SK-N-SH (cell line): ENCODE measurements at regions not wholly inside any gene's neighbourhood (a gene's known extent, or its start where the extent isn't known, plus 50 kb on each side); places are given as distances from the start of the nearest gene placed in this dataset.

Experiments
- CTCF ChIP-seq: fragments of 200-600 bp; sonication (generic); IDR thresholded peaks from 2 replicates; pipeline ENCODE4 v1.6.1; 2017; ENCODE audit warnings: antibody characterized with exemption, mild to moderate bottlenecking, moderate library complexity
- EP300 ChIP-seq, 2 experiments: IDR thresholded peaks; 2 replicates each; pipeline versions ENCODE4 v1.4.0 to v1.6.1; 2012; ENCODE audit warnings: borderline replicate concordance in 1 of 2, low read depth in 1 of 2, low read length in 1 of 2
- EZH2phosphoT487 ChIP-seq: fragments of 200-600 bp; sonication (generic); IDR thresholded peaks from 2 replicates; pipeline ENCODE4 v1.6.1; 2017; ENCODE audit warnings: low read depth, mixed run types, mild to moderate bottlenecking, antibody characterized with exemption, moderate library complexity, borderline replicate concordance
- FOXM1 ChIP-seq: IDR thresholded peaks from 2 replicates; pipeline ENCODE4 v1.4.0; 2012; ENCODE audit warnings: low read depth, mild to moderate bottlenecking
- IRF3 ChIP-seq: fragments of 150-350 bp; IDR thresholded peaks from 2 replicates; pipeline ENCODE4 v1.6.1; 2016; ENCODE audit warnings: mild to moderate bottlenecking, low read depth, low read length
- MAX ChIP-seq: IDR thresholded peaks from 2 replicates; pipeline ENCODE4 v1.4.0; 2012; ENCODE audit warnings: low read depth
- NFIC ChIP-seq: IDR thresholded peaks from 2 replicates; pipeline ENCODE4 v1.4.0; 2012; ENCODE audit warnings: borderline replicate concordance
- PBX3 ChIP-seq: IDR thresholded peaks from 2 replicates; pipeline ENCODE4; 2012
- POLR2AphosphoS5 ChIP-seq: IDR thresholded peaks from 2 replicates; pipeline ENCODE4 v1.6.1; 2012; ENCODE audit warnings: low read depth, low read length
- SMC3 ChIP-seq: IDR thresholded peaks from 2 replicates; pipeline ENCODE4 v1.6.1; 2012; ENCODE audit warnings: low read depth, low read length, improper control_type of control experiment
- TAF1 ChIP-seq: IDR thresholded peaks from 2 replicates; pipeline ENCODE4 v1.6.1; 2012; ENCODE audit warnings: low read depth, mild to moderate bottlenecking, low read length, moderate library complexity, borderline replicate concordance
- USF2 ChIP-seq: fragments of 150-350 bp; IDR thresholded peaks from 2 replicates; pipeline ENCODE4 v1.6.1; 2017; ENCODE audit warnings: antibody characterized with exemption, low read length, low read depth, borderline replicate concordance
- YY1 ChIP-seq: IDR thresholded peaks from 2 replicates; pipeline ENCODE4 v1.4.0; 2012; ENCODE audit warnings: low read depth, mild to moderate bottlenecking
- ZBTB33 ChIP-seq: IDR thresholded peaks from 2 replicates; pipeline ENCODE4 v1.4.0; 2012; ENCODE audit warnings: low read depth, borderline replicate concordance

GRCh38 chr6:101001607-101002006, 120.5 kb upstream of the ASCC3 start:
- TF ChIP-seq NFIC: no peak
- TF ChIP-seq CTCF: no peak
- TF ChIP-seq MAX: no peak
- TF ChIP-seq EZH2phosphoT487: no peak
- TF ChIP-seq FOXM1: no peak
- no peak for TF ChIP-seq PBX3
- no peak for TF ChIP-seq ZBTB33
- no peak for TF ChIP-seq TAF1
- no peak for TF ChIP-seq SMC3
- no peak for TF ChIP-seq YY1
- no peak for TF ChIP-seq EP300 (IDR thresholded peaks at IDR 0.05; ENCODE audit: borderline replicate concordance in 1 of 2, low read depth in 1 of 2, low read length in 1 of 2)
- TF ChIP-seq IRF3: no peak
- TF ChIP-seq USF2: no peak
- no peak for TF ChIP-seq POLR2AphosphoS5
